ENCODE measurements at regions not wholly inside any gene's neighbourhood (a gene's known extent, or its start where the extent isn't known, plus 50 kb on each side); places are given as distances from the start of the nearest gene placed in this dataset.

GRCh38 chr3:87158823-87159222 lies 68.3 kb upstream of the CHMP2B start:
- H3K9me3 ChIP-seq = no peaks in the 10 kb centered on the region
- no peaks in the 10 kb centered on the region for H3K27me3 ChIP-seq (replicated peaks in 1 of 7)
- H3K27ac ChIP-seq = no peak overlapping the region
- no peaks in the 10 kb centered on the region for H3K36me3 ChIP-seq
- H3K4me3 ChIP-seq = no peak overlapping the region
- no peak for TF ChIP-seq POLR2A (IDR thresholded peaks at IDR 0.05)
- no peak for TF ChIP-seq POLR2AphosphoS5 (IDR thresholded peaks at IDR 0.05)
- no peak for TF ChIP-seq CTCF (IDR thresholded peaks at IDR 0.05 in 8 of 11, conservative IDR thresholded peaks at IDR 0.05 in 3 of 11)
- DNase-seq = no peak
- 56 to 78% (median 65%) methylated on average over 1 of the region's 1 CpG for WGBS, 5 donors
- intact Hi-C loops (cut with DNase I; ENCODE audit: low total_unique reads) = no loop called here
- no peaks in the 10 kb centered on the region for H3K4me1 ChIP-seq

- no peak for DNase-seq
- 77 to 82% (median 81%) methylated on average over 3 of the region's 3 CpGs for WGBS, 5 donors
- H3K27me3 ChIP-seq (replicated peaks in 1 of 7) = no peaks in the 10 kb centered on the region
- H3K4me3 ChIP-seq = no peak overlapping the region
- intact Hi-C loops (cut with DNase I; ENCODE audit: low total_unique reads) = no loop called here
- TF ChIP-seq POLR2A (IDR thresholded peaks at IDR 0.05) = no peak
- TF ChIP-seq POLR2AphosphoS5 (IDR thresholded peaks at IDR 0.05) = no peak
- no peak for TF ChIP-seq CTCF (IDR thresholded peaks at IDR 0.05 in 8 of 11, conservative IDR thresholded peaks at IDR 0.05 in 3 of 11)
- no peaks in the 10 kb centered on the region for H3K36me3 ChIP-seq
- H3K4me1 ChIP-seq = no peaks in the 10 kb centered on the region
- H3K9me3 ChIP-seq = peaks cover 0 to 15% (median 9%) of the 10 kb centered on the region in 8 donors
- H3K27ac ChIP-seq = no peak overlapping the region
Measured at GRCh38 chr3:87148020-87148419, 79.1 kb upstream of the CHMP2B start.

- Histone ChIP-seq H3K36me3 (no peaks in the 10 kb centered on the region), H3K27ac (no peak overlapping the region), H3K4me1 (no peaks in the 10 kb centered on the region), H3K4me3 (no peak overlapping the region), H3K27me3 (replicated peaks in 1 of 7) (no peaks in the 10 kb centered on the region), H3K9me3 (peaks cover 0 to 15% (median 11%) of the 10 kb centered on the region in 8 donors)
- intact Hi-C loops (cut with DNase I; ENCODE audit: low total_unique reads) = no loop called here
- TF ChIP-seq CTCF (IDR thresholded peaks at IDR 0.05 in 8 of 11, conservative IDR thresholded peaks at IDR 0.05 in 3 of 11) (no peak), POLR2AphosphoS5 (IDR thresholded peaks at IDR 0.05) (no peak), POLR2A (IDR thresholded peaks at IDR 0.05) (no peak)
- DNase-seq = no peak
- 86 to 93% (median 88%) methylated on average over 8 of the region's 8 CpGs for WGBS, 5 donors
Measured at GRCh38 chr3:87147562-87147961, 79.5 kb upstream of the CHMP2B start.

GRCh38 chr3:87145553-87145952 lies 81.6 kb upstream of the CHMP2B start:
- H3K4me3 ChIP-seq = no peak overlapping the region
- DNase-seq = no peak
- TF ChIP-seq POLR2A (IDR thresholded peaks at IDR 0.05) = no peak
- TF ChIP-seq CTCF (IDR thresholded peaks at IDR 0.05 in 8 of 11, conservative IDR thresholded peaks at IDR 0.05 in 3 of 11) = no peak
- TF ChIP-seq POLR2AphosphoS5 (IDR thresholded peaks at IDR 0.05) = no peak
- no peaks in the 10 kb centered on the region for H3K27me3 ChIP-seq (replicated peaks in 1 of 7)
- peaks cover 0 to 34% (median 30%) of the 10 kb centered on the region in 8 donors for H3K9me3 ChIP-seq
- no peaks in the 10 kb centered on the region for H3K4me1 ChIP-seq
- WGBS, 5 donors = 53 to 68% (median 62%) methylated on average over 6 of the region's 6 CpGs
- no peaks in the 10 kb centered on the region for H3K36me3 ChIP-seq
- intact Hi-C loops (cut with DNase I; ENCODE audit: low total_unique reads) = no loop called here
- H3K27ac ChIP-seq = no peak overlapping the region

All from spleen (tissue), 11 donors.